Stomach (tissue), 4 donors: ENCODE measurements at regions not wholly inside any gene's neighbourhood (a gene's known extent, or its start where the extent isn't known, plus 50 kb on each side); places are given as distances from the start of the nearest gene placed in this dataset.

Experiments
- EP300 ChIP-seq: sonication (generic); formaldehyde crosslinking; IDR thresholded peaks from one replicate; pipeline ENCODE4 v1.6.1; 2017; ENCODE audit warnings: antibody characterized with exemption
- POLR2A ChIP-seq, 4 donors: fragments of 450-650 bp; IDR thresholded peaks; one replicate each; pipeline ENCODE4 v1.6.1; 2016; ENCODE audit warnings: antibody characterized with exemption in 4 of 4, control low read depth in 2 of 4, mild to moderate bottlenecking in 1 of 4, moderate library complexity in 1 of 4
- POLR2AphosphoS5 ChIP-seq, 3 donors: sonication (generic); formaldehyde crosslinking; IDR thresholded peaks; one replicate each; pipeline ENCODE4 v1.6.1; 2016; ENCODE audit warnings: antibody characterized with exemption in 3 of 3
- TF ChIP-seq, protein P1 (sequence below), 7 experiments: fragments of 450-650 bp in 4 of 7; fragments of 200-600 bp in 3 of 7; sonication (generic) in 3 of 7; IDR thresholded peaks; one replicate each; pipeline ENCODE4 v1.5.1; 2016 to 2019; ENCODE audit warnings: antibody characterized with exemption in 7 of 7, control low read depth in 2 of 7, mild to moderate bottlenecking in 1 of 7

DNA sequence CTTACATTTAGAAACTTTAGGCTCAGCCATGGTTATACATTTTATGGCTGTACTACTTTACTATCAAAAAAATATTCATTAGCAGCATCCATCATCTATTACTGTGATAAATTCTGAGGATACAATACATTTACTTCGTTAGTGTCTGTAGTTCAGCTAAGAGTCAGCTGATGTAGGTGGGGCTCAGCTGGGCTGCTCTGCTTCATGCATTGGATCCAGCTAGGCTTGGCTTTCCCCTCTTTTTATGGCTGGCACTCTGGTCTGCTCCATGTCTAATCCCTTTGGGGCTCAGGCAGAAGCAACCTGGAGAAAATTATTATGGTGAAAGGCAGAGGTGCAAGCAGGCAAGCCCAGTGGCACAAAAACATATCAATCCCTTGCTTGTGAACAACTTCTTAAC is 930.1 kb upstream of the NR2F2 start:
- TF ChIP-seq EP300 (no peak), POLR2A (IDR thresholded peaks at IDR 0.05) (no peak), POLR2AphosphoS5 (IDR thresholded peaks at IDR 0.05) (no peak)
- TF ChIP-seq, protein P1, sequence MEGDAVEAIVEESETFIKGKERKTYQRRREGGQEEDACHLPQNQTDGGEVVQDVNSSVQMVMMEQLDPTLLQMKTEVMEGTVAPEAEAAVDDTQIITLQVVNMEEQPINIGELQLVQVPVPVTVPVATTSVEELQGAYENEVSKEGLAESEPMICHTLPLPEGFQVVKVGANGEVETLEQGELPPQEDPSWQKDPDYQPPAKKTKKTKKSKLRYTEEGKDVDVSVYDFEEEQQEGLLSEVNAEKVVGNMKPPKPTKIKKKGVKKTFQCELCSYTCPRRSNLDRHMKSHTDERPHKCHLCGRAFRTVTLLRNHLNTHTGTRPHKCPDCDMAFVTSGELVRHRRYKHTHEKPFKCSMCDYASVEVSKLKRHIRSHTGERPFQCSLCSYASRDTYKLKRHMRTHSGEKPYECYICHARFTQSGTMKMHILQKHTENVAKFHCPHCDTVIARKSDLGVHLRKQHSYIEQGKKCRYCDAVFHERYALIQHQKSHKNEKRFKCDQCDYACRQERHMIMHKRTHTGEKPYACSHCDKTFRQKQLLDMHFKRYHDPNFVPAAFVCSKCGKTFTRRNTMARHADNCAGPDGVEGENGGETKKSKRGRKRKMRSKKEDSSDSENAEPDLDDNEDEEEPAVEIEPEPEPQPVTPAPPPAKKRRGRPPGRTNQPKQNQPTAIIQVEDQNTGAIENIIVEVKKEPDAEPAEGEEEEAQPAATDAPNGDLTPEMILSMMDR (IDR thresholded peaks at IDR 0.05), result no peak
